HUDEP-2 (cell line): ENCODE measurements at regions not wholly inside any gene's neighbourhood (a gene's known extent, or its start where the extent isn't known, plus 50 kb on each side); places are given as distances from the start of the nearest gene placed in this dataset.
"Not testable (repeated sequence)": the region's sequence is repeated elsewhere in the genome, so short reads cannot be mapped to it uniquely, and the experiment has no call there.

ENCODE experiments used
- DNase-seq, 76 experiments: peaks; one replicate each; lab custom pipeline; 2025; ENCODE audit not compliant: unreplicated experiment in 76 of 76; lab: John Stamatoyannopoulos, UW

DNA sequence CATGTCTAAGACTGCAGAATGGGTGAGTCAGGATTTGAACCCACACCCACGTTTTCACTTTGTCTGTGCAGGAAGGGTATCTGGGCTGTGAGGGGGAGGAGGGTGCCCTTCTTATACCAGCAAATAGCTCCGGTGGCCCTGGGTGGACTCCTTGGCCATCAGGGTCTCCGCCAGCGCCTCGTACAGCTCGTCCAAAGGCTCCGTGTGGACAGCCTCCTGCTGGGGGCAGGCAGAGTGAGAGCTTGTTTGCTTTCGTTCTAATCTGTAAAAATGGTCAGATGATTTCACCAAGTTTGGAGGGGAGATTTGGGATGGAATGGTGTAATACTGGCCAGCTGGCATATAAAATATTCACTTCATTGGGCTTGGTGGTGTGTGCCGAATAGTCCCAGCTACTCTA, 111.7 kb upstream of the CCZ1B start:
- DNase-seq: not testable (repeated sequence)

DNA sequence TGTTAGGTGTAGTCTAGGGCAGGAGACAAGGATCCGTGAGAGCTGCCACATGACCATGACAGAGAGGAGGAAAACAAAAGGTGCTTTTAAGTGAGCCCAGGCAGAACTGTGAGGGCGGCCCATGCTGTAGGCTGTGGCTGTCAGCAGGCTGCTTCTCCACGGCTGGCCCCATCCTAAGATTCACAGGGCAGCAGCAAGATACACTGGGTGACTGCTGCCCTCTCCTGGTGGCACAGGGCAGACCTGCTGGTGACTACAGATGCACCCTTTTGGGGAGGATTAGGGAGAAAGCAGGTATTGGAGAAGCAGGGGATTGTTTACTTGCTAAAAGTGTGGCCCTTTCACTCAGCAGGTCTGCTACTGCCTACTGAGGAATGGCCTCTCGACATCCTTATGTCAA, 112.2 kb upstream of the CCZ1B start:
- DNase-seq: peak in 11 of 76 experiments; percentile 4 to 38 (median 20)

DNA sequence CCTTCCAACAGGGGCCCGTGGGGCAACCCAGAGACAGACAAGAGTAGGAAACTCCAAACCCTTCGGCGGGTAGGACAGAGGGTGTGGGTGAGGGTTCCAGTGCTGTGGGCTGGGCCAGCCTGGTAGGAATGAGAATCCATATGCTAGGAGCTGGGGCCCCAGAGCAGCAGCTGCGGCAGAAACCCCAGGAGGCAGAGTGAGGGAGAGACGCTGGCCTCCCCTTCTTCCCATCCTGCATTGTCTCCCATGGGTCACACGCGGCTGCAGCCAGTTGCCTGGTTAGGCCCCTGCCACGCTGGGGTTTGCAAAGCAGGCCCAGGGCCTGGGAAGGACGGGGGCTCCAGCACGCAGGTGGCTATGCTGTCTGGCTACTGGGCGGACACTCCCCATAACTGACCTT, 113.1 kb upstream of the CCZ1B start:
- not testable (repeated sequence) for DNase-seq

DNA sequence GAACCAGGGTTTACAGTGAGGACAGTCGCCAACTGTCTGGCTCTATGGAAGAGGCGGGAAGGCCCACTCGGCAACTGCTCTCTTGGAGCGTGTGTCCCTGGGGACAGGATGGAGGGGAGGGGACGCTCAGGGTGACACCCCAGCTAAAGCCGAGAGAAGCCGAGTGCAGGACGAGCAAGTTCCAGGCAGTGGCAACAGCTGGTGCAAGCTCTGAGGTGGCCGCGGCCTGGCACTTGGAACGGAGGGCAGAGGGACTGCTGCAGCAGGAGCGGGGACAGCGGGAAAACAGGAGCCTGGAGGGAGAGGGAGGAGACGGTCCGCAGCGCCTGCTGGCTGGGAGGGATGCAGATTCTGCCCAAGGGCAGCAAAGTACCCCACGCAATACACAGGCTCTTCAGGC, 113.8 kb upstream of the CCZ1B start:
- not testable (repeated sequence) for DNase-seq

DNA sequence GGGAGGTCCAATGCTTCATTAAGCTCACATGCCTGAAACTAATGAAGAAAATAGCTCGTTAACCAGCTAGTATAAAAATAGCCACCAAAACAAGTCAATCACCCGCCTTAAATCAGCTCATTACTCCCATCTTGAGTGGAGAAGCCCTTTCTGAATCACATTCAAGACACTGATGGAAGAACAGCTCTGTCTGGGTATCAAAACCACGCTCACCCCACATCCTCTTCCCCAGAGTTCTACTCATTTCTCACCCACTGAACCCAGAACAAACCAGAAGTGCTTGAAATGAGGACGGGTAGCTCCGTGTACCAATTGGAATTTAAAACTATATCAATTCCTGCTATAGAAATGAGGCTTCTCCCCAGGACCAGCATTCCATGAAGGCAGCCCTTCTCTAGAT, 120.8 kb upstream of the CCZ1B start:
- DNase-seq: not testable (repeated sequence)

DNA sequence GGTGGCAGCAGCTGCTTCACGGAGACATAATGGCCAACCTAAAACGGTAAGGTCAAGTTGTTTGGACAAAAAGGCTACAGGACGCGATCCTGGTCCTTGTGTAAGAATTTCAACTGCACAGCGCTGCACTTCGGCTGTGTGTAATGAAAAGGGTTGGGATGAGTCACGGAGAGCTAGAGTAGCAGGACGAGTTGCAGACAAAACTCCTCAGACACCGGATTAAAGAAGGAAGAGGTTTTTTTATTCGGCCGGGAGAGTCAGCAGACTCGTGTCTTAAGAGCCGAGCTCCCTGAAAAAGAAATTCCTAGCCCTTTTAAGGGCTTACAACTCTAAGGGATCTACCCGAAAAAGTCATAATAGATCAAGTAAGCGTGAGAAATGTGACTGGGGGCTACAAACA, 124.2 kb upstream of the CCZ1B start:
- not testable (repeated sequence) for DNase-seq

DNA sequence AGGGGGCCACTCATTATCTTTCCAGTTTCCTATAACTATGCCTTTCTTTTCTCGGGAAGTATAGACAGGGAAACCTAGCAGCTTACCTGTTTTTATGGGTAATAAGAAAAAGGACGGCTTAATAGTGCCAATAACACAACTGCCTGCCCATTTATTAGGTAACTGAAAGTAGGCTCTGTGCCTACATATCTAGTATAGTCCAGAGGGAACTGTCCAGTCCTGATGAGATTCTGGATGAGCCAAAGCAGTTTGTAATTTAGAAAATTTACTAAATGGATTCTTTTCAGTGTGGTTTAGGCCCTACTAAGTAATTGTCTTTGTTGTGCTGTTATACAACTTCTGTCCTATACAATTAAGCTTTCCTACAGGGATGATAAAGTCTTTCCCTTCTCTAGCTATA, 125.5 kb upstream of the CCZ1B start:
- DNase-seq: not testable (repeated sequence)

DNA sequence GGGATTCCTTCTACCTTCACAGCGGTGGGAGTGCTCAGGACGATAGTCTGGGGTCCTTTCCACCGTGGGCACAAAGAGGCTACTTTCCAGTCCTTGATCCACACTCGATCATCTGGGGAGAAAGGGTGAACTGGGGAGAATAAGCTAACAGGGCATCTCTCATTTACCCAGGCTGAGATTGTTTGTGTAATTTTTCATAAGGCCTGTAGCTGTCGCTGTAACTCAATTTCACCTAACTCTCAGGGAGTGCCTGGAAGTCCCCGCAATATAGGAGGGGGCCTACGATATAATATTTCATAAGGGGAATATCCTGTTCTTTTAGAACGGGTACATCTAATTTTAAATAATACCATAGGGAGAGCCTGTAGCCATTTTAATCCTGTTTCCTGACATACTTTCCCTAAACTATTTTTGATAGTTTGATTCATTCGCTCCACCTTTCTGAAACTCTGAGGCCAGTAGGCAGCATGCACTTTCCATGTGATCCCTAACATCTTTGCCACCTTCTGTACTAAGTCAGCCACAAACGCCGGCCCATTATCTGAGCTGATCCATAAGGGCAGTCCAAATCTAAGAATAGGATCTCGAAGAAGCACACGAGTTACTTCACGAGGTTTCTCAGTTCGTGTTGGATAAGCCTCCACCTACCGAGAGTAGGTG, 127.2 kb upstream of the CCZ1B start:
- not testable (repeated sequence) for DNase-seq

DNA sequence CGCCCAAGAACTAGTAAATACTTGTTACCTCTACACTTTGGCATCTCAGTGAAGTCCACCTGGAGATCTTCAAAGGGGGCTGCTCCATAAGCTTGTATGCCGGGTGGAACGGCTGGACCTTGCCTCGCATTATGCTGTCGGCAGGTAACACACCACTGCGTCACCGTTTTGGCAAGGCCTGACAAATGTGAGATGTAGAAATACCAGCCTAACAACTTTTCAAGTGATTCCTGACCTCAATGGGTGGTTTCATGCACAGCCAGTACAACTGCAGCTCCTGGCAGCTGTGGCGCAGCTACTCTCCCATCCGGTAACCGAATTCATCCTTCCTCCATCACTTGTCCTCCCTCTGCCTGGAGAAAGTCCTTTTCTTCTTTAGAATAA, 127.7 kb upstream of the CCZ1B start:
- not testable (repeated sequence) for DNase-seq

DNA sequence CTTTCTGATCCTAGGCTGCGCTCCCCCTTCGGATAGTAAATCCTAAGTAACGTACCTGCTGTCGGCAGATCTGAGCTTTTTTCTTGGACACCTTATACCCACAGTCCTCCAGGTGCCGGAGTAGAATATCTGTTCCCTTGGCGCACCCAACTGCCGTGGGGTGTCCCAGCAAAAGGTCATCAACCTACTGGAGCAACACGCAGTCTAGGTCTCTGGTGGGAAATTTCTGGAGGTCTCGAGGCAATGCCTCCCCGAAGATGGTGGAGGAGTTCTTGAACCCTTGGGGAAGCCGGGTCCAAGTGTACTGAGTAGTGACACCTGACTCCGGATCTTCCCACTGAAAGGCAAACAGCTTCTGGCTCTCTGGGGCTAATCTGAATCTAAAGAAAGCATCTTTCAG, 129.3 kb upstream of the CCZ1B start:
- DNase-seq: not testable (repeated sequence)

DNA sequence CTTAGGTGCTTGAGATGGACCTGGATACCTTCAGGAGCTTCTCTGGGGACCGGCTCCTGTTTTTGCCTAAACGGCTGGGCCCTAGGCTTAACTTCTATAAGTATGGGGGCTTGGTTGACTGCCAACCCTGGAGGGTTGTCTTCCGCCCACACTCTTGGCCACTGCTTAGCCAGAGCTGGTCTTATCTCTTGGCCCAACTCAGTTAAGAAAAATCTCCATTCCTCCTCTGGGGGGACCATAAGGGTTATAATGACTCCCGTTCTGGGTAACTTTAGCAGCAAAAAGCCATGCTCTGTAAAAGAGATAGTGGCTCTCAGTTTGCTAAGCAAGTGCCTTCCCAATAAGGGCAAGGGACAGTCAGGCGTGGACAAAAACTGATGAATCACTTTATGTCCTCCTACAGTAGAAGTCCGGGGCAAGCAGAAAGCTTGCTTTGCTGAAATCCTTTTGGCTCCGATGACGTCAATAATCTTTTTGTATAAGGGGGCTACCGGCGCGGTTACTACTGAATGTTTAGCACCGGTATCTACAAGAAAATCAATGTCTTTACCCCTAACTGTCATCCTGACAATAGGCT, 130.0 kb upstream of the CCZ1B start:
- peak in 39 of 76 experiments; percentile 2 to 82 (median 30) for DNase-seq

DNA sequence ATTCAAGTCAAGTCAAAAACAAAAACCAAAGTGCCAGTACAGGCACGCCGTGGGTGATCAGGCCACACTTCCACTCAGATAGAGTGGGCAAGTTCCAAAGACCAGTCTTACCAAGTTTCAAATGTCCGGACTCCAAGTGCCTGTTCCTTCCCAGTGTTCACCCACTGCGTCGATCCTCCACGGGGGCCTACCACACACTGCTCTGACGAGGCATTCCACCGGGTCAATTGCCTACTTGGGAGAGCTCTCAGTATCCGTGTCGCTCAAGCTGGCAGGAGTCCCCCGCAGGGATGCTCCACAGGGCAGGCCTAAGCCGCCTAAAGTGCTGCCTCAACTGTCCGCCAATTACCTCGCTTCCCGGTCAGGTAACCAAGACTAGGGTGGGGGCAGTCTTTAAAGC, 132.3 kb upstream of the CCZ1B start:
- DNase-seq: not testable (repeated sequence)

DNA sequence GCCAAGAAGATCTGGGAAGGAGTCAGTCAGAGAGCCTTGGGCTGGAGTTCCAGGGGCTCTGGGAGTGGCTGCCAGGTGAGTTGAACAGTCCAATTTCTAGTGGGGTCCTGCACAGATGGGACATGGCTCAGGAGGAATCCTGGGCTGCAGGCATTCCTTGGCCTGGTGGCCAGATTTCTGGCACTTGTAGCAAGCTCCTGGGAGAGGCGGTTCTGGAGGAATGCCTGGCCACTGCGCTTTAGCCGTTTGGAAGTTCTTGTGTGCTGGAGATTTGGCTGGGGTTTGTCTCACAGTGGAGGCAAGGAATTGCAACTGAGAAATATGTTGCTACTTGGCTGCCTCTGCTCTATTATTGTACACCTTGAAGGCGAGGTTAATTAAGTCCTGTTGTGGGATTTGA, 133.9 kb upstream of the CCZ1B start:
- not testable (repeated sequence) for DNase-seq

DNA sequence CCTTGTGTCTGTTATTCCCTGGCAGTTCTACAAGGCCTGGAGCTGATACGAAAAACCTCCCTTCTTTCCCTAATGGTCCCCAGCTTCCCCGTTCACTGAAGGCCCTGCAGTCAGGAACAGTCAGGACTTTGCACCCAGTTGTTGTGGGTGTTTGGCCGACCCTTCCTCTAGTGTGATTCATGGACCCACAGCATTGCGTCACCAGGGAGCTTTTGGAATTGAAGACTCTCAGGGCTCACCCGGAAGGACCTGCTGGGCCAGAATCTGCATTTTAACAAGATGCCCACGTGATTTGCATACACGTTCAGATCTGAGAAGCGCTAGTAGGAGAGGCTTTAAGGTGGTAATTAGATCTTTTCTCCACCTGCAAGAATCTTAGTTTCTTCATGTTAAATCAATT, 136.8 kb upstream of the CCZ1B start:
- not testable (repeated sequence) for DNase-seq

DNA sequence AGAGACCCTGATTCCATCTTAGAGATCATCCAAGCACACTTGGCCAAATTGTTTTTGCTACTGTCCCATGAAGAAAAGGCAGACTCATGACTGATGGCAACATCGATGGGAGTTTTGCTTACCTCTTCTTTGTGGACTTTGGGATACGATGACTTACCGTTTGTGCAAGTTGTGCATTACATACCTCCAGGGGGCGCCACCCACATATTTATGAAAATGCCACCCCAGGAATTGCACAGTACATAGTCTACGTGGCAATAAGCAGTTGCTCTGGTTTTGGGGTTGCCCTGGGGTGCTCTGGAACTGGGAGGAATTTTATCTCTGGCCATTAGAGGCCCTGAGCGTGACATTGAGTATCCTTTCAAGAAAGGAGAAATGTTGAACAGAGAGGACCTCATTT, 139.0 kb upstream of the CCZ1B start:
- peak in 54 of 76 experiments; percentile 2 to 69 (median 39) for DNase-seq

DNA sequence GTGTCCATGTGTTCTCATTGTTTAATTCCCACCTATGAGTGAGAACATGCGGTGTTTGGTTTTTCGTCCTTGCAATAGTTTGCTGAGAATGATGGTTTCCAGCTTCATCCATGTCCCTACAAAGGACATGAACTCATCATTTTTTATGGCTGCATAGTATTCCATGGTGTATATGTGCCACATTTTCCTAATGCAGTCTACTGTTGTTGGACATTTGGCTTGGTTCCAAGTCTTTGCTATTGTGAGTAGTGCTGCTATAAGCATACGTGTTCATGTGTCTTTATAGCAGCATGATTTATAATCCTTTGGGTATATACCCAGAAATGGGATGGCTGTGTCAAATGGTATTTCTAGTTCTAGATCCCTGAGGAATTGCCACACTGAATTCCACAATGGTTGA, 144.1 kb upstream of the CCZ1B start:
- not testable (repeated sequence) for DNase-seq

DNA sequence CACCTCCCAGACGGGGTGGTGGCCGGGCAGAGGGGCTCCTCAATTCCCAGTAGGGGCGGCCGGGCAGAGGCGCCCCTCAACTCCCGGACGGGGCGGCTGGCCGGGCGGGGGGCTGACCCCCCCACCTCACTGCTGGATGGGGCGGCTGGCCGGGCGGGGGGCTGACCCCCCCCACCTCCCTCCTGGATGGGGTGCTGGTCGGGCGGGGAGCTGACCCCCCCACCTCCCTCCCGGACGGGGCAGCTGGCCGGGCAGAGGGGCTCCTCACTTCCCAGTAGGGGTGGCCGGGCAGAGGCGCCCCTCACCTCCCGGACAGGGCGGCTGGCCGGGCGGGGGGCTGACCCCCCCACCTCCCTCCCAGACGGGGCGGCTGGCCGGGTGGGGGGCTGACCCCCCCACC, 148.8 kb upstream of the CCZ1B start:
- not testable (repeated sequence) for DNase-seq

DNA sequence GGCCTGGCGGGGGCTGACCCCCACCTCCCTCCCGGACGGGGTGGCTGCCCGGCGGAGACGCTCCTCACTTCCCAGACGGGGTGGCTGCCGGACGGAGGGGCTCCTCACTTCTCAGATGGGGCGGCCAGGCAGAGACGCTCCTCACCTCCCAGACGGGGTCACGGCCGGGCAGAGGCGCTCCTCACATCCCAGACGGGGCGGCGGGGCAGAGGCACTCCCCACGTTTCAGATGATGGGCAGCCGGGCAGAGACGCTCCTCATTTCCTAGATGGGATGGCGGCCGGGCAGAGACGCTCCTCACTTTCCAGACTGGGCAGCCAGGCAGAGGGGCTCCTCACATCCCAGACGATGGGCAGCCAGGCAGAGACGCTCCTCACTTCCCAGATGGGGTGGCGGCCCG, 149.3 kb upstream of the CCZ1B start:
- not testable (repeated sequence) for DNase-seq

DNA sequence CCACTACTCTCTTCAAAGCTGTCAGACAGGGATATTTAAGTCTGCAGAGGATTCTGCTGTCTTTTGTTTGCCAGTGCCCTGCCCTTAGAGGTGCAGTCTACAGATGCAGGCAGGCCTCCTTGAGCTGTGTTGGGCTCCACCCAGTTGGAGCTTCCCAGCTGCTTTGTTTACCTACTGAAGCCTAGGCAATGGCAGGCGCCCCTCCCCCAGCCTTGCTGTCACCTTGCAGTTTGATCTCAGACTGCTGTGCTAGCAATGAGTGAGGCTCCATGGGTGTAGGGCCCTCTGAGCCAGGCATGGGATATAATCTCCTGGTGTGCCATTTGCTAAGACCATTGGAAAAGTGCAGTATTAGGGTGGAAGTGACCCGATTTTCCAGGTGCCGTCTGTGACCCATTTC, 151.3 kb upstream of the CCZ1B start:
- DNase-seq: not testable (repeated sequence)

DNA sequence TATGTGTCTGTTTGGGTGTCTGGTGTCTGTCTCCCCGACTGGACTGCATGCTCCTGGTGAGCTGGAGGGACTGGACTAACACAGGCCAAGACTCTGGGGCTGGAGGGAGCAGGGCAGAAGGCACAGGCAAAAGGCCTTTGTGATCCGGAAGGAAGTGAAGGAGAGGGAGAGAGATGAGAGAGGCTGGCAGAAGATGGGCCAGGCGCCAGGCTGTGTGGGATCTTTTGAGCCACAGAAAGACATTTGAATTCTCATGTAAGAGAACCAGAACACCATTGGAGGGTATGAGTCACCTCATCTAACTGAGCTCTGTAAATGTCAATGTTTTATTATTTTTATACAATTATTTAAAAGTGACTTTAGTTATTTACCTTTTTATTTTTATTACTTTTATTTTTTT, 152.3 kb upstream of the CCZ1B start:
- not testable (repeated sequence) for DNase-seq

DNA sequence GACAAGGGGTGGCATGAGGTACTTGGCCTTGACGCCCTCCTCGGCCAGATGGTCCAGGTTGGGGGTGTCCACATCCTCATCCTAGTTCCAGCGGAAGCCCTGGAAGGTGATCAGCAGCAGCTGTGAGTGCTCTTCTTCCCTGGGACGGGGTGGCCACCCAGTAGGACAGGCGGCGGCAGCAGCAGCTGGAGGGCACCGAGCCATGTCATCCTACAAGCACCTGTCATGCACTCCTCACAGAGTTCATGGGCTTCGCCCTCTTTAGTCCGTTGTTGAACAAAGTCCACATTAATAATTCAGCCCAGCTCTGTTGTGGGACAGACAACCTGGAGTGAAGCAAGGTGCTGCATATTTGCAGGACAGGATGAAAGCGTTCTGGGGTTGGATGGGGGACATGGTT, 153.4 kb upstream of the CCZ1B start:
- not testable (repeated sequence) for DNase-seq

DNA sequence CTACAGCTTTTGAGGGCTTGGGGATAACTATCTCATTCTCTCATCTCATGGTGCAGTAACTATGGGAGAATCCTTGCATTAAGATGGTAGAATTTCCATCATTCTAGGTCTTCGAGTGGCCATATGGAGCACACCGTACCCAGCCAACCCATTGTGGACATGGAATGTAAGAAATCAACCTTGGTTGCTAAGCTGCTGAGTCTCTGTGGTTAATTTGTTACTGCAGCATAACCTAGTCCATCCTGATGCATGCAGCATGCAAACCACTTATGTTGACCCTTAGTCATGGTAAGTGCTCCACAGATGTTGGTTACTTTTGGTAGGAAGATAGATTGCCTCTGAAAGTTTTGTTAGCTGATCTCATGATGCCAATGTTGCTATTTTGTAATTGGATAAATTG, 156.3 kb upstream of the CCZ1B start:
- DNase-seq: not testable (repeated sequence)
